COLO829 (cell line): ENCODE measurements at regions not wholly inside any gene's neighbourhood (a gene's known extent, or its start where the extent isn't known, plus 50 kb on each side); places are given as distances from the start of the nearest gene placed in this dataset.
A peak's percentile ranks its signal among the peaks of the same experiment; 100 is the strongest.
"Not testable (repeated sequence)": the region's sequence is repeated elsewhere in the genome, so short reads cannot be mapped to it uniquely, and the experiment has no call there.

Experiments
- DNase-seq: peaks from one replicate; pipeline ENCODE4 v3.0.0; 2012; ENCODE audit warnings: low spot score

DNA sequence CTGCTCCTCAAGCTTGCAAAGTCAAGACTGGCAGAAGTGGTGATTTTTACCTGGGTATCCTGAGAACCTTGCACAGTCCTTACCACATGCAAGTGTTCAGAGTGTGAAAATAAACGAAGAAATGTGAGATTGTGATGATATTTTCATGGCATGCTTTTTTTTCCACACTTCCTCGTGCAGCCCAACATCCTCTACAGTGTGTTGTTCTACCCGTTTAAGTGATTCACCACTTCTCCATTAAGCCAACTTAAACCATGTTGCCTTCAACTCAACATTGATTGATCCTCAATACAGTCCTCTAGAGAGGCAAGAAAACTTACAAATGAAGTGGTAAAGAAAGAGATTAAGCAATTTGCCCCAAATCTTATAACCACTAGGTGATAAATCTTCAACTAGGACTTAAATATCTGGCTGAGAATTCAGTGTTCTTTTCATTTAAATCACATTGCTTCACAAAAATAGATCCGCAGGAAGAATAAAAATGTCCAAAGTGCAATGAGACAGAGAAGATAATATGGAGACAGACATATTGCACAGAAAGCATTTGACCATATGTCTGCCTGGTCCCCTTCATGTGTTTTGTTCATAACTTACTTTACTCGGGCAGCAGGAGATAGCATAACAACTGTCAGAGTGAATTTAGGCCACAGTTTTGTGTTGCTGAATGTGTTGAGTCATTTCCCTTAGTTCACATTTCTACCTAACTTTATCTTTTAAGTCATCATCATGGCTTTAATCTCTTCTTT is 75.8 kb upstream of the PARP8 start:
- DNase-seq, result not testable (repeated sequence)

GRCh38 chr5:50591338-50591737 is 75.1 kb upstream of the PARP8 start:
- not testable (repeated sequence) for DNase-seq

DNA sequence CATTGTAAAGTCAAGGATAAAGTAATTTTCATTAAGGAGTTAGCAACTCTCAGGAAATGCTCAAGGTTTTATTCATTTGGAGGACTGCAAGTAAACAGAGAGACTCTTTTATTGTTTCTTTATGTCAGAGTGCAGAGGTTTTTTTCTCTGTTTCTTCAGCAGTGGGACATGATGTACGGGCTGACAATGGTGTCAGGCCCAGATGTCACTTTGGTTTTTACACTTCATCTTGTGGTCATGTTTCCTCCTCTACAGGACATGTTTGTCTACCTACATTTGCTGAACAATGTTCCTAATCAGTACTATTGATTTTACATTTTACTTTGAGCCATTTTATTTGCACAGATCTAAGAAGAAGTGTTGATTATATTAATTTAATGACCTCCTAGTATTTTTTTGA is 72.8 kb upstream of the PARP8 start:
- peak; percentile 6 for DNase-seq

GRCh38 chr5:50595199-50595598 is 71.2 kb upstream of the PARP8 start:
- peak; percentile 81 for DNase-seq

- DNase-seq, result not testable (repeated sequence)
Observed at GRCh38 chr5:50601576-50601975, 64.9 kb upstream of the PARP8 start.

GRCh38 chr5:50606179-50606578 is 60.3 kb upstream of the PARP8 start:
- DNase-seq, result no peak

DNA sequence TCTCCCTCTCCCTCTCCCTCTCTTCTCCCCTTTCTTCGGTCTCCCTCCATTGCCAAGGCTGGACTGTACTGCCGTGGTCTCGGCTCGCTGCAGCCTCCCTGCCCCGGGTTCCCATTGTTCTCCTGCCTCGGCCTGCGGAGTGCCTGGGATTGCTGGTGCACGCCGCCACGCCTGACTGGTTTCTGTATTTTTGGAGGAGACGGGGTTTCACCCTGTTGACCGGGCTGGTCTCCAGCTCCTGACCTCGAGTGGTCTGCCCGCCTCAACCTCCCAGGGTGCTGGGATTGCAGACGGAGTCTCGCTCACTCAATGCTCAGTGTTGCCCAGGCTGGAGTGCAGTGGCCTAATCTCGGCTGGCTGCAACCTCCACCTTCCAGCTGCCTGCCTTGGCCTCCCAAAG is 59.0 kb upstream of the PARP8 start:
- DNase-seq, result not testable (repeated sequence)

DNA sequence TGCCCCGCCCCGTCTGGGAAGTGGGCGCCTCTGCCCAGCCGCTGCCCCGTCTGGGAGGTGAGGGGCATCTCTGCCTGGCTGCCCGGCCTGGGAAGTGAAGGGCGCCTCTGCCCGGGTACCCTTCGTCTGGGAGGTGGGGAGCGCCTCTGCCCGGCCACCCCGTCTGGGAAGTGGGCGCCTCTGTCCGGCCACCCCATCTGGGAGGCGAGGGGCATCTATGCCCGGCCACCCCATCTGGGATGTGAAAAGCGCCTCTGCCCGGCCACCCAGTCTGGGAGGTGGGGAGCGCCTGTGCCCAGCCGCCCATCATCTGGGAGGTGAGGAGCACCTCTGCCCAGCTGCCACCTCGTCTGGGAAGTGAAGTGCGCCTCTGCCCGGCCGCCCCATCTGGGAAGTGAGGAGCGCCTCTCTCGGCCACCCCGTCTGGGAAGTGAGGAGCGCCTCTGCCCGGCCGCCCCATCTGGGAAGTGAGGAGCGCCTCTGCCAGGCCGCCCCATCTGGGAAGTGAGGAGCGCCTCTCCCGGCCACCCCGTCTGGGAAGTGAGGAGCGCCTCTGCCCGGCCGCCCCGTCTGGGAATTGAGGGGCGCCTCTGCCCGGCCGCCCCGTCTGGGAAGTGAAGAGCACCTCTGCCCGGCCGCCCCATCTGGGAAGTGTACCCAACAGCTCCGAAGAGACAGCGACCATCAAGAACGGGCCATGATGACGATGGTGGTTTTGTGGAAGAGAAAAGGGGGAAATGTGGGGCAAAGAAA is 58.3 kb upstream of the PARP8 start:
- DNase-seq, result not testable (repeated sequence)

- not testable (repeated sequence) for DNase-seq
Observed at GRCh38 chr5:50613057-50613456, 53.4 kb upstream of the PARP8 start.
